Keratinocyte (primary cell): ENCODE measurements at regions not wholly inside any gene's neighbourhood (a gene's known extent, or its start where the extent isn't known, plus 50 kb on each side); places are given as distances from the start of the nearest gene placed in this dataset.

ENCODE experiments used
- DNase-seq: peaks from one replicate; pipeline ENCODE4 v3.0.0-alpha.2; 2011; ENCODE audit warnings: low read depth, missing footprints, low spot score
- FAIRE-seq: peaks from 2 replicates; lab custom pipeline; 2011; peaks lifted over from hg19 to GRCh38; lab: Jason Lieb, UNC
- H2AFZ ChIP-seq: 2 replicates; pipeline ENCODE4 v1.6.0; 2012; ENCODE audit warnings: low read length, control low read depth, inconsistent platforms; ENCODE audit not compliant: control insufficient read depth
- H3K27ac ChIP-seq: 2 replicates; pipeline ENCODE4 v1.5.1; 2011; ENCODE audit warnings: low read length; ENCODE audit not compliant: control insufficient read depth, insufficient read depth
- H3K27me3 ChIP-seq: 3 replicates; pipeline ENCODE4 v1.6.0; 2011; ENCODE audit warnings: low read length; ENCODE audit not compliant: control insufficient read depth, insufficient read depth; ENCODE audit errors: extremely low read depth
- H3K36me3 ChIP-seq, 2 experiments: 2 replicates in 1 of 2; 3 replicates in 1 of 2; pipeline ENCODE4 v1.5.1; 2011; ENCODE audit warnings: low read length in 2 of 2, mild to moderate bottlenecking in 1 of 2; ENCODE audit not compliant: control insufficient read depth in 2 of 2, insufficient read depth in 2 of 2; ENCODE audit errors: extremely low read depth in 1 of 2
- H3K4me1 ChIP-seq: 3 replicates; pipeline ENCODE4 v1.5.1; 2011; ENCODE audit warnings: low read length; ENCODE audit not compliant: control insufficient read depth, insufficient read depth; ENCODE audit errors: extremely low read depth
- H3K4me2 ChIP-seq: 3 replicates; pipeline ENCODE4 v1.6.0; 2011; ENCODE audit warnings: low read depth, low read length; ENCODE audit not compliant: control insufficient read depth, insufficient read depth; ENCODE audit errors: extremely low read depth
- H3K4me3 ChIP-seq, 3 experiments: fragments of 200-600 bp in 1 of 3; sonication (generic) in 1 of 3; 2 replicates in 2 of 3; 3 replicates in 1 of 3; pipeline ENCODE4 v1.5.1; 2011 to 2016; ENCODE audit warnings: low read length in 3 of 3, mild to moderate bottlenecking in 3 of 3, control low read depth in 2 of 3, inconsistent platforms in 1 of 3, low read depth in 1 of 3, mixed read lengths in 1 of 3, mixed run types in 1 of 3, moderate library complexity in 1 of 3; ENCODE audit not compliant: control insufficient read depth in 2 of 3, insufficient read depth in 2 of 3; ENCODE audit errors: extremely low read depth in 1 of 3
- H3K79me2 ChIP-seq: 2 replicates; pipeline ENCODE4 v1.6.0; 2012; ENCODE audit warnings: low read length; ENCODE audit not compliant: control insufficient read depth, insufficient read depth
- H3K9ac ChIP-seq: 3 replicates; pipeline ENCODE4 v1.6.0; 2011; ENCODE audit warnings: low read length; ENCODE audit not compliant: control insufficient read depth, insufficient read depth; ENCODE audit errors: extremely low read depth
- H3K9me1 ChIP-seq: 3 replicates; pipeline ENCODE4 v1.6.0; 2011; ENCODE audit warnings: low read length; ENCODE audit not compliant: control insufficient read depth, insufficient read depth; ENCODE audit errors: extremely low read depth
- H3K9me3 ChIP-seq: 2 replicates; pipeline ENCODE4 v1.5.1; 2012; ENCODE audit warnings: low read depth, low read length; ENCODE audit not compliant: control insufficient read depth
- H4K20me1 ChIP-seq: 3 replicates; pipeline ENCODE4 v1.6.0; 2011; ENCODE audit warnings: low read length; ENCODE audit not compliant: control insufficient read depth, insufficient read depth; ENCODE audit errors: extremely low read depth
- EZH2 ChIP-seq: IDR thresholded peaks from one replicate; pipeline ENCODE4 v1.6.1; 2012; ENCODE audit warnings: inconsistent platforms, mild to moderate bottlenecking, low read length, moderate library complexity
- dilution Hi-C: fragments of 300-500 bp; cut with MboI; formaldehyde crosslinking; loops from one replicate; pipeline ENCODE4 v1.7.0; 2020; ENCODE audit warnings: low sequenced_read_pairs; ENCODE audit not compliant: extremely low pct_ligation_motif_present
- TF ChIP-seq, protein P1 (sequence below), 3 experiments: IDR thresholded peaks in 1 of 3; conservative IDR thresholded peaks in 1 of 3; optimal IDR thresholded peaks in 1 of 3; 2 replicates in 2 of 3; 3 replicates in 1 of 3; pipeline versions ENCODE3 to v1.5.1; 2011; ENCODE audit warnings: low read length in 3 of 3, mild to moderate bottlenecking in 3 of 3, moderate library complexity in 2 of 3, control low read depth in 1 of 3, inconsistent platforms in 1 of 3; ENCODE audit not compliant: insufficient read depth in 2 of 3; ENCODE audit errors: extremely low read depth in 1 of 3

DNA sequence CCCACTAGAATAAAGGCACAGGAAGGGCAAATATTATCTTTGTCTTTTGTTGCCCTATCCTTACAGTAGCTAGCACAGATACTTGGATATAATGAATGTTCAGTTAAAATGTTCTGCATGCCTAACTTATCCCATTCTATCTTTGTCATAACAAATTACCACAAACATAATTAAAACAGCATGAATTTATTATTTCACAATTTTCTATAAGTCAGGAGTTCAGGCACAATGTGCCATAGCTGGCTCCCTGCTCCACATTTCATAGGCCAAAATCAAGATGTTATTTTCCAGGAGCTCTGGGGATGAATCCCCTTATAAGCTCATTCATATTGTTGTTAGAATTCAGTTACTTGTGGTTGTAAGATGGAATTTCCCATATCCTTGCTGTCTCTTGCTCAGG, 975.5 kb downstream of the IGSF11 start:
- H3K9ac ChIP-seq, result no peak overlapping the region
- no peak overlapping the region for H2AFZ ChIP-seq
- no peaks in the 10 kb centered on the region for H3K9me1 ChIP-seq
- H4K20me1 ChIP-seq, result no peaks in the 10 kb centered on the region
- H3K36me3 ChIP-seq, result no peaks in the 10 kb centered on the region
- no peak overlapping the region for H3K4me2 ChIP-seq
- H3K4me1 ChIP-seq, result no peaks in the 10 kb centered on the region
- FAIRE-seq (no peak), DNase-seq (no peak)
- H3K79me2 ChIP-seq, result no peaks in the 10 kb centered on the region
- dilution Hi-C loops, result no loop called here
- H3K27me3 ChIP-seq, result no peaks in the 10 kb centered on the region
- no peaks in the 10 kb centered on the region for H3K9me3 ChIP-seq
- H3K4me3 ChIP-seq, result no peak overlapping the region
- TF ChIP-seq, protein P1, sequence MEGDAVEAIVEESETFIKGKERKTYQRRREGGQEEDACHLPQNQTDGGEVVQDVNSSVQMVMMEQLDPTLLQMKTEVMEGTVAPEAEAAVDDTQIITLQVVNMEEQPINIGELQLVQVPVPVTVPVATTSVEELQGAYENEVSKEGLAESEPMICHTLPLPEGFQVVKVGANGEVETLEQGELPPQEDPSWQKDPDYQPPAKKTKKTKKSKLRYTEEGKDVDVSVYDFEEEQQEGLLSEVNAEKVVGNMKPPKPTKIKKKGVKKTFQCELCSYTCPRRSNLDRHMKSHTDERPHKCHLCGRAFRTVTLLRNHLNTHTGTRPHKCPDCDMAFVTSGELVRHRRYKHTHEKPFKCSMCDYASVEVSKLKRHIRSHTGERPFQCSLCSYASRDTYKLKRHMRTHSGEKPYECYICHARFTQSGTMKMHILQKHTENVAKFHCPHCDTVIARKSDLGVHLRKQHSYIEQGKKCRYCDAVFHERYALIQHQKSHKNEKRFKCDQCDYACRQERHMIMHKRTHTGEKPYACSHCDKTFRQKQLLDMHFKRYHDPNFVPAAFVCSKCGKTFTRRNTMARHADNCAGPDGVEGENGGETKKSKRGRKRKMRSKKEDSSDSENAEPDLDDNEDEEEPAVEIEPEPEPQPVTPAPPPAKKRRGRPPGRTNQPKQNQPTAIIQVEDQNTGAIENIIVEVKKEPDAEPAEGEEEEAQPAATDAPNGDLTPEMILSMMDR (optimal IDR thresholded peaks at IDR 0.05 in 1 of 3, IDR thresholded peaks at IDR 0.05 in 1 of 3, conservative IDR thresholded peaks at IDR 0.05 in 1 of 3; ENCODE audit: extremely low read depth in 1 of 3, insufficient read depth in 2 of 3, low read length in 3 of 3), result no peak
- TF ChIP-seq EZH2, result no peak
- H3K27ac ChIP-seq, result no peak overlapping the region

DNA sequence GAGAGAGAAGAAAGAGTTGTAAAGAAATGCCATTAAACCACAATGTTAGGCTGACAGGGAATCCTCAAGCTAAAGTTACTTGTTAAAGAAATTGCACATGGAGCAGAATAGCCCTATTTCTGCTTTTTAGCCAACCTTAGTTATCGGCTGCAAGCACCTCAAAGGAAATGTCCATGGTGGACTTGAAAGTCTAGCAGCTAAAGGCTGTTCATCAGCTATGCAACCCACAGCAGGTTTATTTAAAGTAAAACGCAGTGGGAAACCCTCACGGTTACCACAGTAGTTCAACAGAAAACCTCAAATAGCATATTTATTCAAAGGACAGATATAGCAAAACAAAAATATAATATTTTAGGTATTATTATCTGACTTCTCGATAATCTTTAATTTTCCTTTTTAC, 967.2 kb downstream of the IGSF11 start:
- H3K4me2 ChIP-seq, result no peak overlapping the region
- H3K9me3 ChIP-seq, result no peaks in the 10 kb centered on the region
- no peaks in the 10 kb centered on the region for H4K20me1 ChIP-seq
- no peak for TF ChIP-seq EZH2
- TF ChIP-seq, protein P1 (optimal IDR thresholded peaks at IDR 0.05 in 1 of 3, IDR thresholded peaks at IDR 0.05 in 1 of 3, conservative IDR thresholded peaks at IDR 0.05 in 1 of 3; ENCODE audit: extremely low read depth in 1 of 3, insufficient read depth in 2 of 3, low read length in 3 of 3), result no peak
- no peak overlapping the region for H3K27ac ChIP-seq
- DNase-seq, result no peak
- no peaks in the 10 kb centered on the region for H3K79me2 ChIP-seq
- no peak overlapping the region for H2AFZ ChIP-seq
- no peaks in the 10 kb centered on the region for H3K4me1 ChIP-seq
- no peaks in the 10 kb centered on the region for H3K9me1 ChIP-seq
- no peak overlapping the region for H3K9ac ChIP-seq
- no peak for FAIRE-seq
- no peak overlapping the region for H3K4me3 ChIP-seq
- dilution Hi-C loops, result no loop called here
- H3K36me3 ChIP-seq, result no peaks in the 10 kb centered on the region
- no peaks in the 10 kb centered on the region for H3K27me3 ChIP-seq
